HCT116 (cell line): ENCODE measurements at regions not wholly inside any gene's neighbourhood (a gene's known extent, or its start where the extent isn't known, plus 50 kb on each side); places are given as distances from the start of the nearest gene placed in this dataset.
"Not testable (repeated sequence)": the region's sequence is repeated elsewhere in the genome, so short reads cannot be mapped to it uniquely, and the experiment has no call there.

Source experiments
- ATF3 ChIP-seq: IDR thresholded peaks from 2 replicates; pipeline ENCODE4 v1.6.1; 2012
- CTCF ChIP-seq, 3 experiments: fragments of 200-600 bp in 1 of 3; sonication (generic) in 1 of 3; IDR thresholded peaks in 2 of 3; conservative IDR thresholded peaks in 1 of 3; 2 replicates each; pipeline ENCODE4 v1.5.1; 2012 to 2017; ENCODE audit warnings: low read depth in 2 of 3, low read length in 2 of 3, antibody characterized with exemption in 1 of 3, borderline replicate concordance in 1 of 3, control low read depth in 1 of 3, mild to moderate bottlenecking in 1 of 3, mixed read lengths in 1 of 3, mixed run types in 1 of 3, moderate library complexity in 1 of 3; ENCODE audit not compliant: insufficient read depth in 1 of 3
- EZH2 ChIP-seq: fragments of 200-600 bp; sonication (generic); IDR thresholded peaks from 2 replicates; pipeline ENCODE4 v1.6.1; 2017; ENCODE audit warnings: antibody characterized with exemption, mixed run types
- EZH2phosphoT487 ChIP-seq: fragments of 200-600 bp; IDR thresholded peaks from 2 replicates; pipeline ENCODE4 v1.6.1; 2018; ENCODE audit warnings: antibody characterized with exemption, borderline replicate concordance
- JUND ChIP-seq: IDR thresholded peaks from 2 replicates; pipeline ENCODE4 v1.6.1; 2012
- POLR2A ChIP-seq: IDR thresholded peaks from 2 replicates; pipeline ENCODE4 v1.7.0; 2011; ENCODE audit warnings: borderline replicate concordance; ENCODE audit not compliant: insufficient read depth, insufficient read length; ENCODE audit errors: extremely low read depth
- POLR2AphosphoS5 ChIP-seq: IDR thresholded peaks from 2 replicates; pipeline ENCODE4 v1.6.1; 2011; ENCODE audit warnings: mild to moderate bottlenecking, low read depth, low read length, moderate library complexity
- RAD21 ChIP-seq: IDR thresholded peaks from 2 replicates; pipeline ENCODE4 v1.6.1; 2012; ENCODE audit warnings: low read depth, mild to moderate bottlenecking
- REST ChIP-seq: IDR thresholded peaks from 2 replicates; pipeline ENCODE4 v1.6.1; 2012; ENCODE audit warnings: low read depth
- SP1 ChIP-seq: IDR thresholded peaks from 2 replicates; pipeline ENCODE4 v1.6.1; 2012; ENCODE audit warnings: low read depth
- SRF ChIP-seq: IDR thresholded peaks from 2 replicates; pipeline ENCODE4 v1.6.1; 2012; ENCODE audit warnings: low read depth
- TCF7L2 ChIP-seq: IDR thresholded peaks from 2 replicates; pipeline ENCODE4 v1.7.0; 2011; ENCODE audit warnings: borderline replicate concordance, inconsistent platforms; ENCODE audit not compliant: insufficient read depth, insufficient read length; ENCODE audit errors: extremely low read depth
- ZFX ChIP-seq: fragments of 450-650 bp; IDR thresholded peaks from 2 replicates; pipeline ENCODE4 v1.6.1; 2017

- not testable (repeated sequence) for TF ChIP-seq CTCF (IDR thresholded peaks at IDR 0.05 in 2 of 3, conservative IDR thresholded peaks at IDR 0.05 in 1 of 3; ENCODE audit: borderline replicate concordance in 1 of 3, insufficient read depth in 1 of 3, low read depth in 2 of 3, low read length in 2 of 3); EZH2; REST; POLR2AphosphoS5; RAD21; ATF3; TCF7L2; POLR2A; SRF; JUND; SP1; ZFX; EZH2phosphoT487
Measured at GRCh38 chr6:127406722-127407121, 52.5 kb downstream of the KIAA0408 start.
